Hepatocyte (in vitro differentiated cells): ENCODE measurements at regions not wholly inside any gene's neighbourhood (a gene's known extent, or its start where the extent isn't known, plus 50 kb on each side); places are given as distances from the start of the nearest gene placed in this dataset.

Experiments used
- DNase-seq: peaks from one replicate; pipeline ENCODE4 v3.0.0-alpha.2; 2016; ENCODE audit warnings: low spot score
- H2AFZ ChIP-seq: fragments of 200-600 bp; sonication (generic); 2 replicates; pipeline ENCODE4 v1.6.0; 2016; ENCODE audit warnings: antibody characterized with exemption, mild to moderate bottlenecking
- H3K27ac ChIP-seq: fragments of 200-600 bp; sonication (generic); 2 replicates; pipeline ENCODE4 v1.5.1; 2016; ENCODE audit warnings: mild to moderate bottlenecking
- H3K27me3 ChIP-seq: fragments of 200-600 bp; sonication (generic); 2 replicates; pipeline ENCODE4 v1.6.1; 2016
- H3K36me3 ChIP-seq: fragments of 200-600 bp; sonication (generic); replicated peaks from 2 replicates; pipeline ENCODE4 v1.5.1; 2016; ENCODE audit warnings: low read depth; ENCODE audit not compliant: insufficient read depth
- H3K4me1 ChIP-seq: fragments of 200-600 bp; sonication (generic); 2 replicates; pipeline ENCODE4 v1.5.1; 2016; ENCODE audit warnings: mild to moderate bottlenecking, moderate library complexity; ENCODE audit not compliant: insufficient read depth
- H3K4me2 ChIP-seq: fragments of 200-600 bp; sonication (generic); 2 replicates; pipeline ENCODE4 v1.6.0; 2016
- H3K4me3 ChIP-seq: fragments of 200-600 bp; sonication (generic); 2 replicates; pipeline ENCODE4 v1.5.1; 2016; ENCODE audit warnings: mild to moderate bottlenecking
- H3K79me2 ChIP-seq: fragments of 200-600 bp; sonication (generic); 2 replicates; pipeline ENCODE4 v1.6.0; 2017; ENCODE audit warnings: mild to moderate bottlenecking
- H3K9me2 ChIP-seq: fragments of 200-600 bp; sonication (generic); replicated peaks from 2 replicates; pipeline ENCODE4 v1.6.0; 2017; ENCODE audit warnings: mild to moderate bottlenecking; ENCODE audit not compliant: insufficient read depth
- H3K9me3 ChIP-seq: fragments of 200-600 bp; sonication (generic); 2 replicates; pipeline ENCODE4 v1.5.1; 2016; ENCODE audit warnings: low read depth, mild to moderate bottlenecking
- H4K20me1 ChIP-seq: fragments of 200-600 bp; sonication (generic); 2 replicates; pipeline ENCODE4 v1.6.0; 2016; ENCODE audit warnings: mild to moderate bottlenecking; ENCODE audit not compliant: insufficient read depth, poor library complexity, severe bottlenecking
- EZH2 ChIP-seq: fragments of 200-600 bp; sonication (generic); IDR thresholded peaks from 2 replicates; pipeline ENCODE4 v1.6.1; 2016; ENCODE audit warnings: antibody characterized with exemption, mild to moderate bottlenecking, borderline replicate concordance
- EZH2phosphoT487 ChIP-seq: fragments of 200-600 bp; sonication (generic); IDR thresholded peaks from one replicate; pipeline ENCODE4 v1.6.1; 2018; ENCODE audit warnings: antibody characterized with exemption, mild to moderate bottlenecking, low read depth, moderate library complexity; ENCODE audit not compliant: unreplicated experiment, severe bottlenecking
- WGBS: methylation state at CpG from one replicate; pipeline ENCODE4 v1.1.6; 2016; ENCODE audit warnings: low lambda C conversion rate; ENCODE audit errors: missing lambda C conversion rate; 5-methylcytosine and 5-hydroxymethylcytosine counted together
- TF ChIP-seq, protein P1 (sequence below): fragments of 200-600 bp; sonication (generic); IDR thresholded peaks from 2 replicates; pipeline ENCODE4 v1.5.1; 2016; ENCODE audit warnings: antibody characterized with exemption, mild to moderate bottlenecking; ENCODE audit not compliant: poor library complexity

DNA sequence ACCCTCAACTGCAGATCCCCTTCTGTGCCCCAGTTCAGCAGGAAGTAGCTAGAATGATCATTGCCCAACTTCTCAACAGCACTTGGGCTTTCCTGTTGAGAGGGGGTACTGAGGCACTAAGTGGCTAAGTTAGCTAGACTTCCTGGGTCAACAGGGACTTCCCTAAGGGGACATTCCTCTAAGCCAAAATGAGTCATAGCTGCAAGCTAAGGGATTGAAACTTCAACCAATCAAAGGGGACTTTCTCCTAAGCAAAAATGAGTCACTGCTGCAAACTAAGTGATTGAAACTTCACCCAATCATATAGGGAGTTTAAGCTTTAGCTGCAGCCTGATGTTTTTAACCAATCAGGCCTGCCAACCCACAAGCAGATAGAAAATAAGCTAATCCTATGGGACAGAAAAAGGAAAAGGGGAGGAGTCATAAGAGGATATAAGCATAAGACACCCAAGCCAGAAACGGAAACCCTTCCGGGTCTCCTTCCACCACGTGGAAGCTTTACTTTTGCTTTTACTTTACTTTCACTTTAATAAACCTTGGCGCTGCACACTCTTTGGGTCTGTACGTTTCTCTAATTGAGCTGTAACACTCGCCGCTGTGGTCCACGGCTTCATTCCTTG, 659.0 kb upstream of the HS3ST5 start:
- H3K4me2 ChIP-seq = no peak overlapping the region

DNA sequence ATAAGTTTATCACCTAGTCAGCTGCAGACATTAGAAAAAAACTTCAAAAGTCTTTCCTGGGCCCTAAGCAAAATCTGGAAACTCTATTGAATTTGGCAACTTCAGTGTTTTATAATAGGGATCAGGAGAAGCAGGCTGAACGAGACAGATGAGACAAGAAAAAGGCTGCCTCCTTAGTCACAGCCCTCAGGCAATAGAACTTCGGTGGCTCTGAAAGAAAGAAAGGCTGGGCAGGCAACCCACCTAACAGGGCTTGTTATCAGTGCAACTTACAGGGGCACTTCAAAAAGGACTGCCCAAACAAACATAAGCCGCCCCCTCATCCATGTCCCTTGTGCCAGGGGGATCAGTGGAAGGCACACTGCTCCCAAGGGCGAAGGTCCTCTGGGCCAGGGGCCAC, 657.9 kb upstream of the HS3ST5 start:
- no peak overlapping the region for H2AFZ ChIP-seq
- no peak overlapping the region for H3K4me2 ChIP-seq
- H3K4me1 ChIP-seq = no peaks in the 10 kb centered on the region
- no peaks in the 10 kb centered on the region for H3K79me2 ChIP-seq
- TF ChIP-seq, protein P1, sequence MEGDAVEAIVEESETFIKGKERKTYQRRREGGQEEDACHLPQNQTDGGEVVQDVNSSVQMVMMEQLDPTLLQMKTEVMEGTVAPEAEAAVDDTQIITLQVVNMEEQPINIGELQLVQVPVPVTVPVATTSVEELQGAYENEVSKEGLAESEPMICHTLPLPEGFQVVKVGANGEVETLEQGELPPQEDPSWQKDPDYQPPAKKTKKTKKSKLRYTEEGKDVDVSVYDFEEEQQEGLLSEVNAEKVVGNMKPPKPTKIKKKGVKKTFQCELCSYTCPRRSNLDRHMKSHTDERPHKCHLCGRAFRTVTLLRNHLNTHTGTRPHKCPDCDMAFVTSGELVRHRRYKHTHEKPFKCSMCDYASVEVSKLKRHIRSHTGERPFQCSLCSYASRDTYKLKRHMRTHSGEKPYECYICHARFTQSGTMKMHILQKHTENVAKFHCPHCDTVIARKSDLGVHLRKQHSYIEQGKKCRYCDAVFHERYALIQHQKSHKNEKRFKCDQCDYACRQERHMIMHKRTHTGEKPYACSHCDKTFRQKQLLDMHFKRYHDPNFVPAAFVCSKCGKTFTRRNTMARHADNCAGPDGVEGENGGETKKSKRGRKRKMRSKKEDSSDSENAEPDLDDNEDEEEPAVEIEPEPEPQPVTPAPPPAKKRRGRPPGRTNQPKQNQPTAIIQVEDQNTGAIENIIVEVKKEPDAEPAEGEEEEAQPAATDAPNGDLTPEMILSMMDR = no peak
- TF ChIP-seq EZH2phosphoT487 (no peak), EZH2 (no peak)
- no peak overlapping the region for H3K4me3 ChIP-seq
- no peaks in the 10 kb centered on the region for H3K9me2 ChIP-seq
- no peak for DNase-seq
- WGBS = 50% methylated on average over 4 of the region's 4 CpGs
- no peak overlapping the region for H3K27ac ChIP-seq
- no peaks in the 10 kb centered on the region for H3K27me3 ChIP-seq
- no peaks in the 10 kb centered on the region for H4K20me1 ChIP-seq
- H3K9me3 ChIP-seq = no peaks in the 10 kb centered on the region
- no peaks in the 10 kb centered on the region for H3K36me3 ChIP-seq

More for the DNA sequence above, 659.0 kb upstream of the HS3ST5 start:
- Histone ChIP-seq H3K4me1 (no peaks in the 10 kb centered on the region), H3K27me3 (no peaks in the 10 kb centered on the region), H4K20me1 (no peaks in the 10 kb centered on the region), H3K9me2 (no peaks in the 10 kb centered on the region), H3K4me3 (no peak overlapping the region), H3K9me3 (no peaks in the 10 kb centered on the region), H3K79me2 (no peaks in the 10 kb centered on the region), H3K36me3 (no peaks in the 10 kb centered on the region), H2AFZ (no peak overlapping the region), H3K27ac (no peak overlapping the region)
- TF ChIP-seq EZH2phosphoT487 (no peak), EZH2 (no peak)
- TF ChIP-seq, protein P1 = no peak
- 92% methylated on average over 8 of the region's 8 CpGs for WGBS
- DNase-seq = no peak

DNA sequence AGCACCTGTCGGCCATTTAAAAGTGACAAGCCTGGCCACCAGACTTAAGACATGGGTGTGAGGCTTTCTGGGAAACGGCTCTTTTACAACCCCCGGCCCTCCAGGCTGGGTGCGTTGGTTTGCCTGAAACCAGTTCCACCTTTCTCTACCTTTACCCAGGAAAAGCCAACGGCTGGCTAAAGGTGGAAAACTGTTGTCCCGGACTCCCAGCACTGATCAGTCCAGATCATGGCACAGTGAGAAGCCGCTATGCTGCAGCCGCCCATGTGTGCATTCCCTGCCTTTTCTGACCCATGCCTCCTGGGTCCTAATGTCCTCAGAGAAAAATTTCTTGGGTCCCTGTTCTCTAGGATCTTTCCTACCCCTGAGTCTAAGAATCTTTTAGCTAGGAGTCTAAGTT, 655.7 kb upstream of the HS3ST5 start:
- Histone ChIP-seq H3K4me3 (no peak overlapping the region), H3K4me1 (no peaks in the 10 kb centered on the region), H3K9me3 (no peaks in the 10 kb centered on the region), H4K20me1 (no peaks in the 10 kb centered on the region), H3K4me2 (no peak overlapping the region), H3K27me3 (no peaks in the 10 kb centered on the region), H2AFZ (no peak overlapping the region), H3K27ac (no peak overlapping the region), H3K36me3 (no peaks in the 10 kb centered on the region), H3K79me2 (no peaks in the 10 kb centered on the region), H3K9me2 (no peaks in the 10 kb centered on the region)
- 89% methylated on average over 8 of the region's 8 CpGs for WGBS
- TF ChIP-seq EZH2 = no peak
- TF ChIP-seq EZH2phosphoT487 = no peak
- TF ChIP-seq, protein P1 = no peak
- no peak for DNase-seq
